Heart left ventricle (tissue), 16 donors: ENCODE measurements at regions not wholly inside any gene's neighbourhood (a gene's known extent, or its start where the extent isn't known, plus 50 kb on each side); places are given as distances from the start of the nearest gene placed in this dataset.

Experiments used
- ATAC-seq, 4 donors: fragments of 200-7000 bp; cut with Tn5 transposase; one replicate each; pipeline ENCODE4 v1.9.1; 2020 to 2022; ENCODE audit warnings: moderate library complexity in 4 of 4, mild to moderate bottlenecking in 3 of 4, moderate number of reproducible peaks in 1 of 4
- DNase-seq, 5 donors: peaks; one replicate each; pipeline ENCODE4 v3.0.0-alpha.2; 2020
- H3K27ac ChIP-seq, 12 donors: fragments of 200-600 bp; sonication (generic) in 4 of 12; one replicate each; pipeline versions ENCODE4 v1.5.0 to v1.8.0; 2016 to 2022; ENCODE audit warnings: mild to moderate bottlenecking in 2 of 12
- H3K27me3 ChIP-seq, 9 donors: fragments of 200-600 bp; sonication (generic) in 2 of 9; one replicate each; pipeline versions ENCODE4 v1.5.1 to v1.8.0; 2016 to 2022; ENCODE audit warnings: mild to moderate bottlenecking in 3 of 9
- H3K36me3 ChIP-seq, 9 donors: fragments of 200-600 bp; sonication (generic) in 2 of 9; one replicate each; pipeline versions ENCODE4 v1.5.0 to v1.8.0; 2018 to 2022; ENCODE audit warnings: mild to moderate bottlenecking in 2 of 9
- H3K4me1 ChIP-seq, 12 donors: fragments of 200-600 bp; sonication (generic) in 4 of 12; one replicate each; pipeline versions ENCODE4 v1.5.0 to v1.8.0; 2016 to 2022; ENCODE audit warnings: mild to moderate bottlenecking in 3 of 12
- H3K4me3 ChIP-seq, 12 donors: fragments of 200-600 bp; sonication (generic) in 4 of 12; one replicate each; pipeline versions ENCODE4 v1.5.0 to v1.8.0; 2017 to 2022; ENCODE audit warnings: mild to moderate bottlenecking in 9 of 12, moderate library complexity in 4 of 12
- H3K9me3 ChIP-seq, 12 donors: fragments of 200-600 bp; sonication (generic) in 4 of 12; one replicate each; pipeline versions ENCODE4 v1.5.0 to v1.8.0; 2016 to 2022; ENCODE audit warnings: mild to moderate bottlenecking in 1 of 12
- POLR2A ChIP-seq, 2 donors: fragments of 450-650 bp; IDR thresholded peaks; one replicate each; pipeline ENCODE4 v1.6.1; 2017; ENCODE audit warnings: antibody characterized with exemption in 2 of 2, mild to moderate bottlenecking in 2 of 2, moderate library complexity in 2 of 2
- WGBS, 4 donors: extraction: QIAGEN DNeasy Blood & Tissue Kit in 2 of 4; methylation state at CpG; one replicate each; pipeline versions ENCODE4 v1.1.5 to v1.1.7; 2013 to 2018; 5-methylcytosine and 5-hydroxymethylcytosine counted together
- intact Hi-C, 10 donors: fragments of 100-400 bp; cut with DNase I; formaldehyde crosslinking; loops; one replicate each; pipeline versions ENCODE4 v1.11.1 to v1.14.2; 2022
- TF ChIP-seq, protein P1 (sequence below), 12 donors: fragments of 200-600 bp; sonication (generic) in 4 of 12; IDR thresholded peaks; one replicate each; pipeline versions ENCODE4 v1.5.0 to v1.8.0; 2018 to 2022; ENCODE audit warnings: antibody characterized with exemption in 12 of 12, mild to moderate bottlenecking in 5 of 12
- donor health status: ischemic (EF 13 %, LVEDD 7.1; RV severe dilation, severe dysfunction).
- donor health status: healthy with polysubstance abuse.
- donor health status: DM: no; HTN: yes; CAD: no.
- donor health status: DM: no; HTN: no; CAD: no.
- donor health status: ischemic (EF 25% LVEDD 6.9; RV normal size, moderate dysfunction).
- donor health status: ischemic (EF 25% LVEDD 5.7; RV mildly dilated, moderate dysfunction).
- donor health status: healthy.
- donor health status: DM: yes; HTN: yes; CAD: no.
- donor health status: ischemic (EF 35%, LVEDD 5.7; RV mildly dilated, moderate dysfunction).
- donor health status: nonischemic (EF 11% LVEDD 7.7; RV severe dilation, severe dysfunction).
- donor health status: DM: yes; HTN: yes; CAD: no.
- donor health status: PGD.
- donor health status: ischemic (EF 29% LVEDD 5.4; RV normal size, mild dysfunction).
- donor health status: nonischemic (EF 23%, LVEDD 6.1; RV moderate dilation, normal function).

DNA sequence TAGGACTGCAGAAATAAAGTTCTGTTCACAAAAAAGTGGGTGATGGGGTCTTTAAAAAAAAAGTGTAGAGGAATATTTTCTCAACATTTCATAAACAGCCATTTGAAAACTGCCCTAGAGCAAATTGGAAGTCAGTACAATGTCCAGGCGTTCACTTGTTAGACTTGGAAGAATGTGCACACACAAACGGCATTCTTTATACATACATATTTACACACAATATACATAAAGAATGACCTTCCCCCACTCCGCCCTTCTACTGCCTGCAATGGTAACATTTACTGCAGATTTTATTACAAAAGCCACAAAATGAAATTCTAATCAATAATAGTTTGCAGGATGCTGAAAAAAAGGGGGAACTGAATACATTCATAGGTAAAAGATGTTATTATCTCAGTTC lies 103.4 kb upstream of the TOX3 start:
- 71 to 88% (median 79%) methylated on average over 3 of the region's 3 CpGs for WGBS, 4 donors
- no peak for TF ChIP-seq POLR2A (IDR thresholded peaks at IDR 0.05)
- TF ChIP-seq, protein P1, sequence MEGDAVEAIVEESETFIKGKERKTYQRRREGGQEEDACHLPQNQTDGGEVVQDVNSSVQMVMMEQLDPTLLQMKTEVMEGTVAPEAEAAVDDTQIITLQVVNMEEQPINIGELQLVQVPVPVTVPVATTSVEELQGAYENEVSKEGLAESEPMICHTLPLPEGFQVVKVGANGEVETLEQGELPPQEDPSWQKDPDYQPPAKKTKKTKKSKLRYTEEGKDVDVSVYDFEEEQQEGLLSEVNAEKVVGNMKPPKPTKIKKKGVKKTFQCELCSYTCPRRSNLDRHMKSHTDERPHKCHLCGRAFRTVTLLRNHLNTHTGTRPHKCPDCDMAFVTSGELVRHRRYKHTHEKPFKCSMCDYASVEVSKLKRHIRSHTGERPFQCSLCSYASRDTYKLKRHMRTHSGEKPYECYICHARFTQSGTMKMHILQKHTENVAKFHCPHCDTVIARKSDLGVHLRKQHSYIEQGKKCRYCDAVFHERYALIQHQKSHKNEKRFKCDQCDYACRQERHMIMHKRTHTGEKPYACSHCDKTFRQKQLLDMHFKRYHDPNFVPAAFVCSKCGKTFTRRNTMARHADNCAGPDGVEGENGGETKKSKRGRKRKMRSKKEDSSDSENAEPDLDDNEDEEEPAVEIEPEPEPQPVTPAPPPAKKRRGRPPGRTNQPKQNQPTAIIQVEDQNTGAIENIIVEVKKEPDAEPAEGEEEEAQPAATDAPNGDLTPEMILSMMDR (IDR thresholded peaks at IDR 0.05): no peak
- no peak overlapping the region for H3K27ac ChIP-seq
- H3K4me1 ChIP-seq: no peaks in the 10 kb centered on the region
- DNase-seq (no peak), ATAC-seq (no peak)
- intact Hi-C loops: no loop called here
- no peaks in the 10 kb centered on the region for H3K27me3 ChIP-seq
- no peaks in the 10 kb centered on the region for H3K36me3 ChIP-seq
- H3K9me3 ChIP-seq: no peaks in the 10 kb centered on the region
- H3K4me3 ChIP-seq: no peak overlapping the region

DNA sequence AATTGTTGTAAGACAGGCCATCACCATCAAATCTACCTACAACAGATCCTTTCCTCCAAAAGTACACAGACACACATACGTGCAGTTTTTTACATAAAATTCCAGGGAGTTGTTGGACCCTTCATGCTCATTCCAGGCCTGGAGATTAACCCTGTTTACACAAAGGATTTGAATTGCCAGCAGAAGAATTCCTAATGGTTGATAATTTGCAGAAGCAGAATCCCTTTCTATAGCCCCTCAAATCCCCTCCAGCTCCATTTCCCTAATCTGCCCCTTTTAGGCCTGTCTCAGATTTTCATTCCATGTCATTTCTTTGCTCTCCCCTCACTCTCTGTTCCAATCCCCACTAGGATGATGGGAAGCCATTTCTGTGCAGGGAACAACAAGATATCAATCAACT lies 102.9 kb upstream of the TOX3 start:
- H3K4me3 ChIP-seq: no peak overlapping the region
- TF ChIP-seq, protein P1 (IDR thresholded peaks at IDR 0.05): no peak
- TF ChIP-seq POLR2A (IDR thresholded peaks at IDR 0.05): no peak
- H3K9me3 ChIP-seq: no peaks in the 10 kb centered on the region
- intact Hi-C loops: no loop called here
- no peak for DNase-seq
- no peaks in the 10 kb centered on the region for H3K27me3 ChIP-seq
- no peak for ATAC-seq
- H3K27ac ChIP-seq: no peak overlapping the region
- H3K4me1 ChIP-seq: no peaks in the 10 kb centered on the region
- no peaks in the 10 kb centered on the region for H3K36me3 ChIP-seq
- WGBS, 4 donors: 71 to 75% (median 73%) methylated on average over 1 of the region's 1 CpG

DNA sequence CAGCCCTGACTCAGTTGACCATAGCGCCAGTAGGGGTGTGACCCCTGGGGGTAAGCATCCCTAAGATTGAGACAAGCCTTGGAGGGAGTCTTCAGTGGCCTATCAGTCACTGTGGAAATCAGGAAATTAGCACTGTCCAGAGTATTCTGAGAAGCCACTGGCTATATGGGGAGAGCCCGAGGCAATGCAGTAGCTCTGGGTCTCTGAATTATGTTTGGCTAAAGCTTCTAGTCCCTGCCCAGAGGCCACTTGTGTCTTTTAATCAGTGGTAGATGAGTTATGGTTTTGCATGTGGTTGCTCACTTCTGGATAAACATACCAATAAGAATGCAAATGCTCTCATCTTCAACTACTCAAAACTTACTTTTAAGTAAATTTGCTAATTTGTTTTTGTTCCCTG lies 100.6 kb upstream of the TOX3 start:
- 48 to 75% (median 55%) methylated on average over 2 of the region's 2 CpGs for WGBS, 4 donors
- Histone ChIP-seq H3K36me3 (no peaks in the 10 kb centered on the region), H3K27ac (no peak overlapping the region), H3K4me1 (no peaks in the 10 kb centered on the region), H3K27me3 (no peaks in the 10 kb centered on the region), H3K4me3 (no peak overlapping the region), H3K9me3 (no peaks in the 10 kb centered on the region)
- TF ChIP-seq, protein P1 (IDR thresholded peaks at IDR 0.05): no peak
- TF ChIP-seq POLR2A (IDR thresholded peaks at IDR 0.05): no peak
- DNase-seq (no peak), ATAC-seq (no peak)
- intact Hi-C loops: no loop called here

DNA sequence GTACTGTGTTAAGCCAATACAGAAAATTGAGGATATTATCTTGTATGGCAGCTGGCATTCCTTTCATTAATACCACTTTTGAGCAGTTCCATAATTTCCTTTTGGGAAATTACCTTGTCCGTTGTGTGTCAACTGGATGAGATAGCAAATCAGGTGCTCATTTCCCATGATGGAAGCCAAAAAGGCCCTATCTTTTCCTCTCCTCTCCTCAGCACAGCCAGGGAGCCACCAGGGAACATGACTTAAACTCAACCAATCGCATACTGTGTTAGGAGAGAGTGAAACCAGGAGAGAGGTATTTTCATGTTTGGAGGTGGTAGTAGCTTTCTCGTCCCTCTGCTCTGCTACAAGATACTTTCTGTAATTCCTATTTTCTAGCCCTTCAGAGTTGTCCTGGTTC lies 96.1 kb upstream of the TOX3 start:
- Histone ChIP-seq H3K4me1 (no peaks in the 10 kb centered on the region), H3K27me3 (no peaks in the 10 kb centered on the region), H3K27ac (no peak overlapping the region), H3K36me3 (no peaks in the 10 kb centered on the region), H3K4me3 (no peak overlapping the region), H3K9me3 (no peaks in the 10 kb centered on the region)
- intact Hi-C loops: no loop called here
- DNase-seq (no peak), ATAC-seq (no peak)
- TF ChIP-seq, protein P1 (IDR thresholded peaks at IDR 0.05): no peak
- no peak for TF ChIP-seq POLR2A (IDR thresholded peaks at IDR 0.05)
- WGBS, 4 donors: 62 to 70% (median 66%) methylated on average over 3 of the region's 3 CpGs
